ENCODE measurements at regions not wholly inside any gene's neighbourhood (a gene's known extent, or its start where the extent isn't known, plus 50 kb on each side); places are given as distances from the start of the nearest gene placed in this dataset.
A peak's percentile ranks its signal among the peaks of the same experiment; 100 is the strongest.

- no peaks in the 10 kb centered on the region for H3K4me1 ChIP-seq
- no peaks in the 10 kb centered on the region for H3K9me3 ChIP-seq
- no peak overlapping the region for H3K27ac ChIP-seq
- no peak for TF ChIP-seq CTCF (IDR thresholded peaks at IDR 0.05)
- ATAC-seq, result no peak
- 74 to 80% methylated on average over 4 of the region's 4 CpGs for WGBS, 2 donors
- no peak for DNase-seq
- intact Hi-C loops (cut with DNase I), result no loop called here
- H3K4me3 ChIP-seq, result no peak overlapping the region
- no peak for FAIRE-seq
- H3K36me3 ChIP-seq, result no peaks in the 10 kb centered on the region
- no peaks in the 10 kb centered on the region for H3K27me3 ChIP-seq
Observed at GRCh38 chr15:70560617-70561328, 202.6 kb downstream of the UACA start.

GRCh38 chr15:70559265-70560239 is 203.8 kb downstream of the UACA start:
- no peaks in the 10 kb centered on the region for H3K9me3 ChIP-seq
- H3K4me3 ChIP-seq, result no peak overlapping the region
- no peaks in the 10 kb centered on the region for H3K27me3 ChIP-seq
- FAIRE-seq, result no peak
- H3K27ac ChIP-seq, result no peak overlapping the region
- no peak for TF ChIP-seq CTCF (IDR thresholded peaks at IDR 0.05)
- DNase-seq, result peak in 1 of 6 donors; percentile 34
- H3K36me3 ChIP-seq, result no peaks in the 10 kb centered on the region
- no peaks in the 10 kb centered on the region for H3K4me1 ChIP-seq
- intact Hi-C loops (cut with DNase I), result no loop called here
- WGBS, 2 donors, result 47 to 53% methylated on average over 20 of the region's 20 CpGs
- peak in 3 of 4 donors; percentile 44 to 85 (median 79) for ATAC-seq

GRCh38 chr15:70558406-70559264 is 204.7 kb downstream of the UACA start:
- DNase-seq (no peak), ATAC-seq (peak in 1 of 4 donors; percentile 16), FAIRE-seq (no peak)
- TF ChIP-seq CTCF (IDR thresholded peaks at IDR 0.05), result no peak
- no peak overlapping the region for H3K4me3 ChIP-seq
- no peaks in the 10 kb centered on the region for H3K9me3 ChIP-seq
- no peaks in the 10 kb centered on the region for H3K4me1 ChIP-seq
- 60 to 74% methylated on average over 10 of the region's 10 CpGs for WGBS, 2 donors
- intact Hi-C loops (cut with DNase I), result no loop called here
- no peaks in the 10 kb centered on the region for H3K36me3 ChIP-seq
- H3K27me3 ChIP-seq, result no peaks in the 10 kb centered on the region
- no peak overlapping the region for H3K27ac ChIP-seq

GRCh38 chr15:70557521-70558258 is 205.7 kb downstream of the UACA start:
- Histone ChIP-seq H3K4me1 (no peaks in the 10 kb centered on the region), H3K27me3 (no peaks in the 10 kb centered on the region), H3K4me3 (no peak overlapping the region), H3K27ac (no peak overlapping the region), H3K9me3 (no peaks in the 10 kb centered on the region), H3K36me3 (no peaks in the 10 kb centered on the region)
- 61 to 74% methylated on average over 3 of the region's 3 CpGs for WGBS, 2 donors
- no peak for DNase-seq
- TF ChIP-seq CTCF (IDR thresholded peaks at IDR 0.05), result no peak
- intact Hi-C loops (cut with DNase I), result no loop called here
- no peak for ATAC-seq
- no peak for FAIRE-seq
